DOHH2 (cell line): ENCODE measurements at regions not wholly inside any gene's neighbourhood (a gene's known extent, or its start where the extent isn't known, plus 50 kb on each side); places are given as distances from the start of the nearest gene placed in this dataset.

Experiments used
- H3F3A ChIP-seq: fragments of 200-600 bp; sonication (generic), shearing (Covaris generic); 2 replicates; pipeline ENCODE4 v1.6.0; 2016; ENCODE audit warnings: antibody characterized with exemption, mild to moderate bottlenecking; ENCODE audit not compliant: control insufficient read depth, insufficient read depth
- H3K27ac ChIP-seq: fragments of 200-600 bp; sonication (generic); 2 replicates; pipeline ENCODE4 v1.5.1; 2014; ENCODE audit warnings: low read depth, mild to moderate bottlenecking, low read length, moderate library complexity
- H3K27me3 ChIP-seq: fragments of 200-600 bp; sonication (generic); 2 replicates; pipeline ENCODE4 v1.6.1; 2014; ENCODE audit warnings: mild to moderate bottlenecking, low read length, mixed read lengths; ENCODE audit not compliant: control insufficient read depth
- H3K36me3 ChIP-seq: fragments of 200-600 bp; sonication (generic); 2 replicates; pipeline ENCODE4 v1.6.1; 2014; ENCODE audit warnings: mild to moderate bottlenecking, low read length, moderate library complexity, mixed read lengths; ENCODE audit not compliant: control insufficient read depth
- H3K4me1 ChIP-seq: fragments of 200-600 bp; sonication (generic); 2 replicates; pipeline ENCODE4 v1.6.1; 2014; ENCODE audit warnings: mild to moderate bottlenecking, low read length, mixed read lengths; ENCODE audit not compliant: control insufficient read depth
- H3K4me2 ChIP-seq: fragments of 200-600 bp; sonication (generic); 2 replicates; pipeline ENCODE4 v1.6.0; 2014; ENCODE audit warnings: mild to moderate bottlenecking, low read length, moderate library complexity
- H3K4me3 ChIP-seq: fragments of 200-600 bp; sonication (generic); 2 replicates; pipeline ENCODE4 v1.5.1; 2014; ENCODE audit warnings: mild to moderate bottlenecking, low read length, mixed read lengths
- H3K79me2 ChIP-seq: fragments of 200-600 bp; sonication (generic); 2 replicates; pipeline ENCODE4 v1.6.1; 2014; ENCODE audit warnings: mild to moderate bottlenecking, low read length, mixed read lengths; ENCODE audit not compliant: control insufficient read depth
- H3K9me2 ChIP-seq: fragments of 200-600 bp; sonication (generic); replicated peaks from 2 replicates; pipeline ENCODE4 v1.6.1; 2014; ENCODE audit warnings: mild to moderate bottlenecking, low read length, mixed read lengths; ENCODE audit not compliant: control insufficient read depth
- H3K9me3 ChIP-seq: fragments of 200-600 bp; sonication (generic); 2 replicates; pipeline ENCODE4 v1.6.1; 2014; ENCODE audit warnings: antibody characterized with exemption, low read length, mixed read lengths; ENCODE audit not compliant: control insufficient read depth, insufficient read depth
- H4K20me1 ChIP-seq: fragments of 200-600 bp; sonication (generic); 2 replicates; pipeline ENCODE4 v1.6.0; 2014; ENCODE audit warnings: low read depth, mild to moderate bottlenecking, antibody characterized with exemption, low read length, moderate library complexity; ENCODE audit not compliant: control insufficient read depth, insufficient read depth
- CTCF ChIP-seq: fragments of 200-600 bp; sonication (generic); IDR thresholded peaks from one replicate; pipeline ENCODE4 v1.5.1; 2014; ENCODE audit warnings: antibody characterized with exemption, mild to moderate bottlenecking, low read depth, low read length; ENCODE audit not compliant: poor library complexity, severe bottlenecking
- EZH2phosphoT487 ChIP-seq: fragments of 200-600 bp; sonication (generic); IDR thresholded peaks from 2 replicates; pipeline ENCODE4 v1.6.1; 2017; ENCODE audit warnings: borderline replicate concordance, mild to moderate bottlenecking, antibody characterized with exemption, low read length, moderate library complexity, mixed read lengths

GRCh38 chr2:16119741-16120140 lies 179.4 kb downstream of the MYCN start:
- no peaks in the 10 kb centered on the region for H3K36me3 ChIP-seq
- no peak overlapping the region for H3K27ac ChIP-seq
- H3K79me2 ChIP-seq: no peaks in the 10 kb centered on the region
- no peaks in the 10 kb centered on the region for H4K20me1 ChIP-seq
- no peaks in the 10 kb centered on the region for H3K9me3 ChIP-seq
- no peaks in the 10 kb centered on the region for H3F3A ChIP-seq
- H3K4me2 ChIP-seq: no peak overlapping the region
- TF ChIP-seq EZH2phosphoT487 (no peak), CTCF (no peak)
- H3K9me2 ChIP-seq: no peaks in the 10 kb centered on the region
- no peaks in the 10 kb centered on the region for H3K4me1 ChIP-seq
- H3K4me3 ChIP-seq: no peak overlapping the region
- no peaks in the 10 kb centered on the region for H3K27me3 ChIP-seq

GRCh38 chr2:16118611-16119590 lies 178.6 kb downstream of the MYCN start:
- Histone ChIP-seq H3K4me3 (no peak overlapping the region), H3K9me3 (no peaks in the 10 kb centered on the region), H3K9me2 (no peaks in the 10 kb centered on the region), H3K4me1 (no peaks in the 10 kb centered on the region), H4K20me1 (no peaks in the 10 kb centered on the region), H3F3A (no peaks in the 10 kb centered on the region), H3K79me2 (no peaks in the 10 kb centered on the region), H3K36me3 (no peaks in the 10 kb centered on the region), H3K27me3 (no peaks in the 10 kb centered on the region), H3K27ac (no peak overlapping the region), H3K4me2 (no peak overlapping the region)
- TF ChIP-seq EZH2phosphoT487 (no peak), CTCF (no peak)

- no peak overlapping the region for H3K4me2 ChIP-seq
- peaks cover 3% of the 10 kb centered on the region; the same call in 1 of the 2 replicates for H3K9me3 ChIP-seq
- TF ChIP-seq CTCF: no peak
- no peak for TF ChIP-seq EZH2phosphoT487
- no peaks in the 10 kb centered on the region for H3K36me3 ChIP-seq
- H3K27ac ChIP-seq: no peak overlapping the region
- H4K20me1 ChIP-seq: no peaks in the 10 kb centered on the region
- no peaks in the 10 kb centered on the region for H3K4me1 ChIP-seq
- no peaks in the 10 kb centered on the region for H3F3A ChIP-seq
- H3K4me3 ChIP-seq: no peak overlapping the region
- H3K79me2 ChIP-seq: no peaks in the 10 kb centered on the region
- H3K27me3 ChIP-seq: no peaks in the 10 kb centered on the region
- H3K9me2 ChIP-seq: no peaks in the 10 kb centered on the region
Observed at GRCh38 chr2:16117791-16118610, 177.7 kb downstream of the MYCN start.
